IMR-90 (cell line): ENCODE measurements at regions not wholly inside any gene's neighbourhood (a gene's known extent, or its start where the extent isn't known, plus 50 kb on each side); places are given as distances from the start of the nearest gene placed in this dataset.

Source experiments
- ATAC-seq: fragments of 200-7000 bp; cut with Tn5 transposase; 2 replicates; pipeline ENCODE4 v1.9.1; 2020; ENCODE audit warnings: low read depth, mild to moderate bottlenecking, moderate library complexity
- BruUV-seq: library from RNA; stranded (reverse); fragments of 400-500 nt; replicated peaks from 2 replicates; lab custom pipeline; 2021; lab: Mats Ljungman, UMichigan
- CTCF ChIA-PET: fragments of 300-600 bp; formaldehyde crosslinking; extraction: SDS; loops from one replicate; lab custom pipeline; 2021; ENCODE audit warnings: antibody characterized with exemption; lab: Yijun Ruan, JAX
- POLR2A ChIA-PET: fragments of 300-600 bp; sonication (Branson Sonifier 250); formaldehyde crosslinking; loops from one replicate; lab custom pipeline; 2022; ENCODE audit warnings: antibody characterized with exemption; ENCODE audit not compliant: unreplicated experiment; lab: Charles Lee
- DNase-seq: peaks from one replicate; pipeline ENCODE4 v3.0.0; 2013
- H2AFZ ChIP-seq: replicated peaks from 2 replicates; pipeline ENCODE3; 2013; ENCODE audit warnings: low read length, mild to moderate bottlenecking; ENCODE audit not compliant: poor library complexity
- H2AK5ac ChIP-seq: 2 replicates; pipeline ENCODE4 v1.6.1; 2013; ENCODE audit warnings: low read depth, low read length, inconsistent platforms
- H2AK9ac ChIP-seq: replicated peaks from 2 replicates; pipeline ENCODE3; 2013; ENCODE audit warnings: mild to moderate bottlenecking, low read depth, low read length, moderate library complexity; ENCODE audit not compliant: poor library complexity
- H2BK120ac ChIP-seq: 2 replicates; pipeline ENCODE4 v1.6.1; 2013; ENCODE audit warnings: low read depth, low read length, inconsistent platforms
- H2BK15ac ChIP-seq: 3 replicates; pipeline ENCODE4 v1.6.1; 2013; ENCODE audit warnings: low read depth, low read length, inconsistent platforms
- H2BK20ac ChIP-seq: 2 replicates; pipeline ENCODE4 v1.6.1; 2013; ENCODE audit warnings: low read depth, mild to moderate bottlenecking, inconsistent platforms, low read length, moderate library complexity
- H2BK5ac ChIP-seq: 2 replicates; pipeline ENCODE4 v1.6.1; 2013; ENCODE audit warnings: mild to moderate bottlenecking, low read depth, low read length, inconsistent platforms; ENCODE audit not compliant: poor library complexity, severe bottlenecking
- H3K14ac ChIP-seq: replicated peaks from 2 replicates; pipeline ENCODE4 v1.6.1; 2013; ENCODE audit warnings: low read depth, low read length, inconsistent platforms
- H3K18ac ChIP-seq: 2 replicates; pipeline ENCODE4 v1.6.1; 2013; ENCODE audit warnings: low read depth, low read length, control low read depth
- H3K23ac ChIP-seq: 2 replicates; pipeline ENCODE4 v1.6.1; 2013; ENCODE audit warnings: low read depth, low read length, inconsistent platforms
- H3K27ac ChIP-seq: 2 replicates; pipeline ENCODE4 v1.5.1; 2013; ENCODE audit warnings: mild to moderate bottlenecking, control low read depth, low read length; ENCODE audit not compliant: insufficient read depth
- H3K27me3 ChIP-seq: 2 replicates; pipeline ENCODE4 v1.6.1; 2013; ENCODE audit warnings: low read length; ENCODE audit not compliant: control insufficient read depth, insufficient read depth
- H3K36me3 ChIP-seq: 2 replicates; pipeline ENCODE4 v1.6.1; 2013; ENCODE audit warnings: low read length, mixed read lengths; ENCODE audit not compliant: control insufficient read depth, insufficient read depth
- H3K4ac ChIP-seq: 2 replicates; pipeline ENCODE4 v1.6.1; 2013; ENCODE audit warnings: low read depth, low read length, inconsistent platforms
- H3K4me1 ChIP-seq: 2 replicates; pipeline ENCODE4 v1.6.1; 2013; ENCODE audit warnings: low read length, mixed read lengths; ENCODE audit not compliant: control insufficient read depth, insufficient read depth
- H3K4me2 ChIP-seq: 2 replicates; pipeline ENCODE4 v1.6.1; 2013; ENCODE audit warnings: low read depth, mild to moderate bottlenecking, control low read depth, low read length, moderate library complexity
- H3K4me3 ChIP-seq: 2 replicates; pipeline ENCODE4 v1.5.1; 2013; ENCODE audit warnings: low read depth, mild to moderate bottlenecking, control low read depth, low read length, moderate library complexity; ENCODE audit not compliant: insufficient read depth
- H3K56ac ChIP-seq: 2 replicates; pipeline ENCODE4 v1.6.1; 2013; ENCODE audit warnings: low read length, inconsistent platforms; ENCODE audit not compliant: insufficient read depth; ENCODE audit errors: extremely low read depth
- H3K79me1 ChIP-seq, 2 experiments: 2 replicates each; pipeline ENCODE4 v1.6.1; 2013; ENCODE audit warnings: low read length in 2 of 2, inconsistent platforms in 1 of 2, low read depth in 1 of 2
- H3K9ac ChIP-seq: 2 replicates; pipeline ENCODE4 v1.6.1; 2013; ENCODE audit warnings: low read depth, low read length, control low read depth
- H3K9me1 ChIP-seq: 2 replicates; pipeline ENCODE4 v1.6.1; 2013; ENCODE audit warnings: low read length, inconsistent platforms; ENCODE audit not compliant: insufficient read depth
- H3K9me3 ChIP-seq: 2 replicates; pipeline ENCODE4 v1.6.1; 2013; ENCODE audit warnings: low read length; ENCODE audit not compliant: control insufficient read depth, insufficient read depth
- H4K20me1 ChIP-seq: 2 replicates; pipeline ENCODE4 v1.6.1; 2013; ENCODE audit warnings: low read length, inconsistent platforms; ENCODE audit not compliant: insufficient read depth
- H4K5ac ChIP-seq: 2 replicates; pipeline ENCODE4 v1.6.1; 2013; ENCODE audit warnings: mild to moderate bottlenecking, low read depth, low read length, control low read depth
- H4K8ac ChIP-seq, 2 experiments: 2 replicates each; pipeline ENCODE4 v1.6.1; 2013; ENCODE audit warnings: low read depth in 2 of 2, low read length in 2 of 2, control low read depth in 1 of 2, inconsistent platforms in 1 of 2
- H4K91ac ChIP-seq: 2 replicates; pipeline ENCODE4 v1.6.1; 2013; ENCODE audit warnings: low read depth, low read length, inconsistent platforms; ENCODE audit not compliant: insufficient read depth
- BHLHE40 ChIP-seq: fragments of 150-350 bp; IDR thresholded peaks from 2 replicates; pipeline ENCODE4 v1.6.1; 2016; ENCODE audit warnings: mild to moderate bottlenecking, low read depth, low read length
- ELK1 ChIP-seq: fragments of 150-350 bp; IDR thresholded peaks from 2 replicates; pipeline ENCODE4 v1.6.1; 2016; ENCODE audit warnings: low read depth, mild to moderate bottlenecking, low read length, moderate library complexity, borderline replicate concordance
- MAFK ChIP-seq: IDR thresholded peaks from 2 replicates; pipeline ENCODE4 v1.6.1; 2012; ENCODE audit warnings: low read depth, low read length, improper control_type of control experiment
- MAZ ChIP-seq: IDR thresholded peaks from 2 replicates; pipeline ENCODE4 v1.6.1; 2012; ENCODE audit warnings: low read depth, mild to moderate bottlenecking, low read length, improper control_type of control experiment, moderate library complexity, borderline replicate concordance
- MXI1 ChIP-seq: IDR thresholded peaks from 2 replicates; pipeline ENCODE4 v1.6.1; 2012; ENCODE audit warnings: low read depth, mild to moderate bottlenecking, low read length, moderate library complexity, borderline replicate concordance
- POLR2A ChIP-seq: IDR thresholded peaks from 2 replicates; pipeline ENCODE4 v1.6.1; 2012; ENCODE audit warnings: mild to moderate bottlenecking, low read depth, low read length
- RAD21 ChIP-seq: IDR thresholded peaks from 2 replicates; pipeline ENCODE4 v1.6.1; 2012; ENCODE audit warnings: low read length, improper control_type of control experiment
- RCOR1 ChIP-seq: IDR thresholded peaks from 2 replicates; pipeline ENCODE4 v1.6.1; 2012; ENCODE audit warnings: mild to moderate bottlenecking, low read length, improper control_type of control experiment; ENCODE audit not compliant: insufficient replicate concordance
- RFX5 ChIP-seq: IDR thresholded peaks from 2 replicates; pipeline ENCODE4 v1.8.0; 2012; ENCODE audit warnings: low read depth, mild to moderate bottlenecking, low read length, moderate library complexity
- SMC3 ChIP-seq: fragments of 150-350 bp; IDR thresholded peaks from 2 replicates; pipeline ENCODE4 v1.6.1; 2016; ENCODE audit warnings: low read depth, mild to moderate bottlenecking, antibody characterized with exemption, low read length, moderate library complexity
- WGBS, 2 experiments: methylation state at CpG; one replicate each; pipeline versions ENCODE4 v1.1.5 to v1.1.7; 2013; ENCODE audit warnings: missing lambda C conversion rate in 2 of 2; ENCODE audit not compliant: insufficient read length in 1 of 2; ENCODE audit errors: extremely low coverage in 2 of 2; 5-methylcytosine and 5-hydroxymethylcytosine counted together
- dilution Hi-C: fragments of 300-500 bp; cut with HindIII; formaldehyde crosslinking; loops from one replicate; pipeline ENCODE4 v1.14.3; 2018; ENCODE audit warnings: low sequenced_read_pairs; ENCODE audit not compliant: unreplicated experiment
- in situ Hi-C: fragments of 300-500 bp; cut with MboI; formaldehyde crosslinking; loops from 3 replicates; pipeline ENCODE4 v1.14.3; 2019; ENCODE audit warnings: low sequenced_read_pairs, inconsistent platforms, mixed read lengths
- intact Hi-C: fragments of 100-400 bp; cut with micrococcal nuclease; formaldehyde crosslinking; loops from 2 replicates; pipeline ENCODE4 v1.10.0; 2022
- TF ChIP-seq, protein P1 (sequence below): fragments of 150-350 bp; IDR thresholded peaks from 2 replicates; pipeline ENCODE4 v1.6.1; 2017; ENCODE audit warnings: mild to moderate bottlenecking, antibody characterized with exemption, low read length, low read depth

GRCh38 chr2:238722883-238723282 is 125.0 kb upstream of the TWIST2 start:
- peaks cover 4% of the 10 kb centered on the region; the same call in 1 of the 2 replicates for H3K27me3 ChIP-seq
- no peaks in the 10 kb centered on the region for H3K79me1 ChIP-seq
- no peak overlapping the region for H3K56ac ChIP-seq
- H3K9ac ChIP-seq: no peak overlapping the region
- H3K4me2 ChIP-seq: no peak overlapping the region
- peaks cover 2% of the 10 kb centered on the region; the same call in 1 of the 2 replicates for H3K9me1 ChIP-seq
- dilution Hi-C loops (no loop called here), intact Hi-C loops (loop anchor here (10.0 kb wide), 3 partner anchors 252 to 348 kb away; no protein-coding TSS in a partner anchor), in situ Hi-C loops (no loop called here)
- no peaks in the 10 kb centered on the region for H3K36me3 ChIP-seq
- peaks cover 7% of the 10 kb centered on the region; the same call in 1 of the 2 replicates for H3K4me1 ChIP-seq
- TF ChIP-seq ELK1: no peak
- TF ChIP-seq MXI1: no peak
- TF ChIP-seq MAZ: no peak
- TF ChIP-seq, protein P1, sequence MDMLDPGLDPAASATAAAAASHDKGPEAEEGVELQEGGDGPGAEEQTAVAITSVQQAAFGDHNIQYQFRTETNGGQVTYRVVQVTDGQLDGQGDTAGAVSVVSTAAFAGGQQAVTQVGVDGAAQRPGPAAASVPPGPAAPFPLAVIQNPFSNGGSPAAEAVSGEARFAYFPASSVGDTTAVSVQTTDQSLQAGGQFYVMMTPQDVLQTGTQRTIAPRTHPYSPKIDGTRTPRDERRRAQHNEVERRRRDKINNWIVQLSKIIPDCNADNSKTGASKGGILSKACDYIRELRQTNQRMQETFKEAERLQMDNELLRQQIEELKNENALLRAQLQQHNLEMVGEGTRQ: no peak
- TF ChIP-seq RCOR1: no peak
- TF ChIP-seq SMC3: no peak
- no peak for TF ChIP-seq RFX5
- no peak for TF ChIP-seq BHLHE40
- TF ChIP-seq MAFK: no peak
- TF ChIP-seq RAD21: no peak
- TF ChIP-seq POLR2A: no peak
- 83% methylated on average over 2 of the region's 33 CpGs; no CpG with 5 or more reads in 1 of the 2 experiments for WGBS, 2 experiments
- no peak overlapping the region for H3K4ac ChIP-seq
- H2BK15ac ChIP-seq: no peak overlapping the region
- no peak overlapping the region for H4K5ac ChIP-seq
- H3K18ac ChIP-seq: no peak overlapping the region
- H2AK9ac ChIP-seq: no peak overlapping the region
- no peak overlapping the region for H4K91ac ChIP-seq
- POLR2A ChIA-PET: no interaction called here
- H4K20me1 ChIP-seq: no peaks in the 10 kb centered on the region
- H2AFZ ChIP-seq: no peak overlapping the region
- H3K27ac ChIP-seq: no peak overlapping the region
- H2BK5ac ChIP-seq: no peak overlapping the region
- DNase-seq (no peak), ATAC-seq (no peak)
- H3K14ac ChIP-seq: no peak overlapping the region
- H4K8ac ChIP-seq: no peak overlapping the region
- BruUV-seq: no TSS peak
- no peak overlapping the region for H3K4me3 ChIP-seq
- no peak overlapping the region for H2BK120ac ChIP-seq
- H2BK20ac ChIP-seq: no peak overlapping the region
- peaks cover 4% of the 10 kb centered on the region; the same call in 1 of the 2 replicates for H3K9me3 ChIP-seq
- no peak overlapping the region for H2AK5ac ChIP-seq
- no peak overlapping the region for H3K23ac ChIP-seq
- CTCF ChIA-PET: no interaction called here
